22Rv1 (cell line): ENCODE measurements at regions not wholly inside any gene's neighbourhood (a gene's known extent, or its start where the extent isn't known, plus 50 kb on each side); places are given as distances from the start of the nearest gene placed in this dataset.

Source experiments
- CTCF ChIP-seq: fragments of 450-650 bp; IDR thresholded peaks from 2 replicates; pipeline ENCODE4 v1.5.1; 2017; ENCODE audit warnings: mild to moderate bottlenecking
- ZFX ChIP-seq: fragments of 450-650 bp; IDR thresholded peaks from 2 replicates; pipeline ENCODE4 v1.6.1; 2017; ENCODE audit warnings: antibody characterized with exemption, borderline replicate concordance

- TF ChIP-seq CTCF (no peak), ZFX (no peak)
Measured at GRCh38 chr5:125162714-125163113, 416.3 kb upstream of the ZNF608 start.
